ENCODE measurements at regions not wholly inside any gene's neighbourhood (a gene's known extent, or its start where the extent isn't known, plus 50 kb on each side); places are given as distances from the start of the nearest gene placed in this dataset.

DNA sequence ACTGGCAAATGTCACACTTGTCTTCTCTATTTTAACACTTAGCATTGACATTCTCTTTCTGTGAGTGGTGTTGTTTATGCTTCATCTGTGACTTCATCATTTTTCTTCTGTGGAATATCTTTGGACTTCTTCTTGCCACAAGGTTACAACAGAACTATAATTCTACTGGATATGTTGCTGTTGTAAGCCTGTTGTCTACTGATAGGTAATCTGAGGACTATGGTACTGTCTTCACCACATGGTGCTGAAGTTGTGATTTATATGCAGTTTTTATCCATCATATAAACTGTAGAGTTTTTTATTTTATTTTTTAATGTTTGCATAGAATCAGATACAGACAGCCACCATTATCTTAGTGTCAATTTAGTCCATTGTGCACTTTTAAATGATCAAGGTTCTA lies 622.2 kb upstream of the CNTN5 start:
- H2BK120ac ChIP-seq (ENCODE audit: low read depth, low read length, poor library complexity, severe bottlenecking): no peak overlapping the region
- H3K27ac Mint-ChIP-seq: no peak overlapping the region
- no peak overlapping the region for H2BK12ac ChIP-seq (ENCODE audit: insufficient read length, low read depth, low read length)

More for the DNA sequence above, 622.2 kb upstream of the CNTN5 start:
- Histone ChIP-seq H4K20me1 (ENCODE audit: control insufficient read depth, insufficient read depth, insufficient read length) (no peaks in the 10 kb centered on the region), H3K9ac (ENCODE audit: extremely low read depth, insufficient read length, low read length) (no peak overlapping the region), H4K5ac (ENCODE audit: insufficient read length, low read depth, low read length) (no peak overlapping the region), H2BK20ac (ENCODE audit: low read depth, low read length, poor library complexity, severe bottlenecking) (no peak overlapping the region), H2AK5ac (ENCODE audit: insufficient read length, low read length) (no peak overlapping the region), H3K79me1 (ENCODE audit: insufficient read depth, low read depth, low read length, poor library complexity, severe bottlenecking) (no peaks in the 10 kb centered on the region), H3K23ac (ENCODE audit: insufficient read length, low read depth, low read length) (no peak overlapping the region), H2AFZ (ENCODE audit: low read length) (no peak overlapping the region), H3K4me1 (ENCODE audit: insufficient read depth, low read length) (no peaks in the 10 kb centered on the region), H3K27me3 (ENCODE audit: insufficient read depth, low read length) (no peaks in the 10 kb centered on the region), H3K27ac (ENCODE audit: insufficient read length, low read depth, low read length) (no peak overlapping the region), H3K14ac (ENCODE audit: insufficient read depth, low read length) (no peak overlapping the region), H3K9me3 (ENCODE audit: control insufficient read depth, low read depth, low read length) (no peaks in the 10 kb centered on the region), H3K79me2 (ENCODE audit: insufficient read depth, low read length) (no peaks in the 10 kb centered on the region), H4K91ac (ENCODE audit: insufficient read length, low read depth, low read length) (no peak overlapping the region), H2BK15ac (ENCODE audit: low read depth, low read length) (no peak overlapping the region), H4K8ac (replicated peaks; ENCODE audit: insufficient read length, low read depth, low read length) (no peak overlapping the region), H3K23me2 (ENCODE audit: insufficient read length, low read depth, low read length, poor library complexity, severe bottlenecking) (no peaks in the 10 kb centered on the region), H3K56ac (ENCODE audit: insufficient read length, low read depth, low read length) (no peak overlapping the region), H3K18ac (ENCODE audit: insufficient read length, low read depth, low read length) (no peak overlapping the region), H3K4ac (ENCODE audit: low read depth, low read length) (no peak overlapping the region), H3K4me2 (ENCODE audit: insufficient read depth, insufficient read length, low read length) (no peak overlapping the region), H2BK5ac (ENCODE audit: insufficient read length, low read length) (no peak overlapping the region), H3T11ph (ENCODE audit: low read length) (no peak overlapping the region)
- TF ChIP-seq, protein P1, sequence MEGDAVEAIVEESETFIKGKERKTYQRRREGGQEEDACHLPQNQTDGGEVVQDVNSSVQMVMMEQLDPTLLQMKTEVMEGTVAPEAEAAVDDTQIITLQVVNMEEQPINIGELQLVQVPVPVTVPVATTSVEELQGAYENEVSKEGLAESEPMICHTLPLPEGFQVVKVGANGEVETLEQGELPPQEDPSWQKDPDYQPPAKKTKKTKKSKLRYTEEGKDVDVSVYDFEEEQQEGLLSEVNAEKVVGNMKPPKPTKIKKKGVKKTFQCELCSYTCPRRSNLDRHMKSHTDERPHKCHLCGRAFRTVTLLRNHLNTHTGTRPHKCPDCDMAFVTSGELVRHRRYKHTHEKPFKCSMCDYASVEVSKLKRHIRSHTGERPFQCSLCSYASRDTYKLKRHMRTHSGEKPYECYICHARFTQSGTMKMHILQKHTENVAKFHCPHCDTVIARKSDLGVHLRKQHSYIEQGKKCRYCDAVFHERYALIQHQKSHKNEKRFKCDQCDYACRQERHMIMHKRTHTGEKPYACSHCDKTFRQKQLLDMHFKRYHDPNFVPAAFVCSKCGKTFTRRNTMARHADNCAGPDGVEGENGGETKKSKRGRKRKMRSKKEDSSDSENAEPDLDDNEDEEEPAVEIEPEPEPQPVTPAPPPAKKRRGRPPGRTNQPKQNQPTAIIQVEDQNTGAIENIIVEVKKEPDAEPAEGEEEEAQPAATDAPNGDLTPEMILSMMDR (conservative IDR thresholded peaks at IDR 0.05): no peak
- Mint-ChIP-seq H3K27me3 (ENCODE audit: low read depth) (no peaks in the 10 kb centered on the region), H3K4me1 (no peaks in the 10 kb centered on the region), H3K4me3 (no peak overlapping the region), H3K9me3 (no peaks in the 10 kb centered on the region), H3K36me3 (ENCODE audit: insufficient read depth in 1 of 3, low read depth in 3 of 3) (no peaks in the 10 kb centered on the region)
- no peak for DNase-seq
